ENCODE measurements at regions not wholly inside any gene's neighbourhood (a gene's known extent, or its start where the extent isn't known, plus 50 kb on each side); places are given as distances from the start of the nearest gene placed in this dataset.

DNA sequence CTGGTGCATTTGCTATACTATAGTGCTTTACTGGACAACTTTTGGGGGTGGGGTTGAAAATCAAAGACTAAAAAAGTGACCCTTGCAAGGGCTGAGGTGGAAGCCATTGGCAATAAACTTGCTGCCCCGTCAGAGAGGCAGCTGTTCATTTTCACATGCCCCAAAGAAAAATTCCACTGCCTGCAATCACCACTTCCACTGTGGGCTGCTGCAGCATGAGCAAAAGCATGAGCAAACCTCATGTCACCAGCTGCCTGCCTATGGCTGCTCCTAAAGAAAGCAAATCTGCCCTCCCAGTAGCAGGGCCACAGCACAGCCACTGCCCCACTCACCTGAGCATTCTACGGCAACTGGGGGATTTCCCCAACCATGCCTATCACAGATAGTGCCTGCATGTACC is 290.0 kb downstream of the PAX1 start:
- TF ChIP-seq, protein P1, sequence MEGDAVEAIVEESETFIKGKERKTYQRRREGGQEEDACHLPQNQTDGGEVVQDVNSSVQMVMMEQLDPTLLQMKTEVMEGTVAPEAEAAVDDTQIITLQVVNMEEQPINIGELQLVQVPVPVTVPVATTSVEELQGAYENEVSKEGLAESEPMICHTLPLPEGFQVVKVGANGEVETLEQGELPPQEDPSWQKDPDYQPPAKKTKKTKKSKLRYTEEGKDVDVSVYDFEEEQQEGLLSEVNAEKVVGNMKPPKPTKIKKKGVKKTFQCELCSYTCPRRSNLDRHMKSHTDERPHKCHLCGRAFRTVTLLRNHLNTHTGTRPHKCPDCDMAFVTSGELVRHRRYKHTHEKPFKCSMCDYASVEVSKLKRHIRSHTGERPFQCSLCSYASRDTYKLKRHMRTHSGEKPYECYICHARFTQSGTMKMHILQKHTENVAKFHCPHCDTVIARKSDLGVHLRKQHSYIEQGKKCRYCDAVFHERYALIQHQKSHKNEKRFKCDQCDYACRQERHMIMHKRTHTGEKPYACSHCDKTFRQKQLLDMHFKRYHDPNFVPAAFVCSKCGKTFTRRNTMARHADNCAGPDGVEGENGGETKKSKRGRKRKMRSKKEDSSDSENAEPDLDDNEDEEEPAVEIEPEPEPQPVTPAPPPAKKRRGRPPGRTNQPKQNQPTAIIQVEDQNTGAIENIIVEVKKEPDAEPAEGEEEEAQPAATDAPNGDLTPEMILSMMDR (IDR thresholded peaks at IDR 0.05) = no peak
- no peak for TF ChIP-seq POLR2A (IDR thresholded peaks at IDR 0.05)
